GM12872 (cell line): ENCODE measurements at regions not wholly inside any gene's neighbourhood (a gene's known extent, or its start where the extent isn't known, plus 50 kb on each side); places are given as distances from the start of the nearest gene placed in this dataset.
A peak's percentile ranks its signal among the peaks of the same experiment; 100 is the strongest.

Source experiments
- TF ChIP-seq, protein P1 (sequence below): IDR thresholded peaks from 3 replicates; pipeline ENCODE4 v1.5.1; 2011; ENCODE audit warnings: low read depth, mild to moderate bottlenecking, low read length, moderate library complexity; ENCODE audit not compliant: insufficient read depth

DNA sequence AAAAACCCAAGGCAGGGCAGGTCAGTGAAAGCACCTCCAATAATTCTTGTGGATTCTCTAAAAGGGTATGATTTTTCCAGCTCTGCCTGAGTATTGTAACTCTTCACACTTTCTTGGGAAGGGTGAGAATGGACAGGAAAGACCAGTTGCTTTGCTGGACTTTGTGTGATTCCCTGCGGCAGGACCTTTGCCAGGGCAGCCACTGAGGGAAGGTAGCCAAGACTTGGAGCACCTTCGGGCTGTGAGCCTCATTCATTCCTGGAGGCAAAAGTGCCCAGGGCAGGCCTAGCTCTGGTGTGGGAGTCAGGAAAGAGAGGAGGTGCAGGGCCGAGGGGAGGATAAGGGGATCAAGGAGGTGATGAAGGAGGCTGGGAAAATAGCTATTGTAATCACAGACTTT lies 80.2 kb downstream of the VCPKMT start:
- TF ChIP-seq, protein P1, sequence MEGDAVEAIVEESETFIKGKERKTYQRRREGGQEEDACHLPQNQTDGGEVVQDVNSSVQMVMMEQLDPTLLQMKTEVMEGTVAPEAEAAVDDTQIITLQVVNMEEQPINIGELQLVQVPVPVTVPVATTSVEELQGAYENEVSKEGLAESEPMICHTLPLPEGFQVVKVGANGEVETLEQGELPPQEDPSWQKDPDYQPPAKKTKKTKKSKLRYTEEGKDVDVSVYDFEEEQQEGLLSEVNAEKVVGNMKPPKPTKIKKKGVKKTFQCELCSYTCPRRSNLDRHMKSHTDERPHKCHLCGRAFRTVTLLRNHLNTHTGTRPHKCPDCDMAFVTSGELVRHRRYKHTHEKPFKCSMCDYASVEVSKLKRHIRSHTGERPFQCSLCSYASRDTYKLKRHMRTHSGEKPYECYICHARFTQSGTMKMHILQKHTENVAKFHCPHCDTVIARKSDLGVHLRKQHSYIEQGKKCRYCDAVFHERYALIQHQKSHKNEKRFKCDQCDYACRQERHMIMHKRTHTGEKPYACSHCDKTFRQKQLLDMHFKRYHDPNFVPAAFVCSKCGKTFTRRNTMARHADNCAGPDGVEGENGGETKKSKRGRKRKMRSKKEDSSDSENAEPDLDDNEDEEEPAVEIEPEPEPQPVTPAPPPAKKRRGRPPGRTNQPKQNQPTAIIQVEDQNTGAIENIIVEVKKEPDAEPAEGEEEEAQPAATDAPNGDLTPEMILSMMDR: no peak

DNA sequence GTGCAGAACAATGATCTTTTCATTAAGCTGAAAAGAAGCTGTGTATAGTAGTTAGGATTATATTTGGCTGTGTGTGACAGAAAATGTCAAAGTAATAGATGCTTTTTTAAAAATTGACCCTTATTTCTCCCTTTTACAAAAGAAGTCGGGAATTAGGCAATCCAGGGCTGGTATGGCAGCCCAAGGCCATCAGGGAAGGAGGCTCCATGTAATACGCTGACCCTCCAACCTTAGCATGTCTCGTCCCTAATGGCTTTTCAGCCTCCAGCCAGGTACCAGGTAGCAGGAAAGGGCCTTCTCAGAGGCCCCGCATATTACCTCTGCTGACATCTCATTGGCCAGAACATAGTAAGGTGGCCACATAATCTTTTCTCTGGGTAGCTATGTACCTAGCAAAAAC lies 79.7 kb downstream of the VCPKMT start:
- TF ChIP-seq, protein P1: no peak

DNA sequence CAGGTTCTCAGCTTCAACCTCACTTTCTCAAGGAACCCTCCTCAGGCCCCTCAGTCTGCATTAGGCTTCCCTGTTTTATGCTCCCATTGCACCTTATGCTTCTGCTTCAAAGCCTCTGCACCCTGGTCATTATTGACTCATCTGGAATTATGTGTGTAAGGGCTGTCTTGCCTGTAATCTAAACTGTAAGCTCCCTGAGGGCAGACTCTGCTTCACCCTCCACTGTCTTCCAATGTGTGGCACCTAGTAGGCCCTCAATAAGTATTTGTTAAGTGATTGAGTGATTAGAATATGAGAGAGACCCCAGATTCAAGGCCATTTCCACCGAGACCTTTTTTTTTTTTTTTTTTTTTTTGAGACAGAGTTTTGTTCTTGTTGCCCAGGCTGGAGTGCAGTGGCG lies 79.1 kb downstream of the VCPKMT start:
- TF ChIP-seq, protein P1: no peak

DNA sequence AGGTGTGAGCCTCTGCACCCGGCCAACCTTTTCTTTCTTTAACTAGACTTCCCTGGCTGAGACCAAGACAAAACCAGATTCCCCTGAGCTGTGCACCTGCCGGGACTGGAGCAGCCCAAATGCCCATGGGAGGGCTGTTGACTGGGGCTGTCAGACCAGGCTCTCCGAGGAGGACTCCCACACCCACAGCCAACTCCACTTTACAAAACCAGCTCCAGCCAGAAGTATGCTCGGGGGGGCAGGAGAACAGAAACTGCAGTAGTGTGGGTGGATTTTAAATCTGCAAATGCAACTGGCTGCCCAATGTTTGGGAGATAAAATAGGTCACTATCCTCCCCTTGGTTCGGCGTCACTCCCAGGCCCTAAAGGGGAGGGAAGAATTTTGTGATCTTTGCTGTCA lies 78.5 kb downstream of the VCPKMT start:
- TF ChIP-seq, protein P1: no peak

DNA sequence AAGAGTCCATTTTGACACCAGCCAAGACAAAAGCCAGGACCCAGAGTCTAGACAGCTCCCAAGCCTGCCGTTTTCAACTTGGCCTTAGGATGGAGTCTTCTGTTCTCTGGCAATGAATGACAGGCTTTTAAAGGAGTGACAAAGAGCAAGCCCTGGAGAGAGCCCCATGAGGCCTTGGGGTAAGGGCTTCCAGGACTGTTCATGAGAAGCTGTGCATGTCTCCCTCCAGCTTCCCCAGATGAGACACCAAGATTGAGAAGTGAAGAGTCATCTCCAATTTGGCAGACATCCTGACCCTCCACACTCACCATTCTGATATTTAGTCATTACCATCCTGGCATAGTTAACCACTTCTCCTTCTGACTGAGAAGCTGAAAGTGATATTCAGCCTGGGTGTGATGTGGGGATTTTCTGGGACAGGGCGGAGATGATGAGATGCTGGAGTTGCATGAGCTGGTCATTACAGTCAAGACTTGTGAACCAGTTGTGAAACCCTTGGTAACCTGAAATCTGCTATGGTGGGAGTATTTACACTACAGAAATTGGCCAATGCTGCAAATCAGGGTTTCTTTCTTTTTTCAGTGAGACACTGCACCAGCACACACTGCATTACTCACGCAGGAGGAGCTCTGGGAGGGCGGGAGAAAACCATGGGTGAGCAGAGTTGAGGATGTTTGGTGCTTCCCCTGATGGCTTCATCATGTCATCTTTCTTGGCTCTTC lies 77.8 kb downstream of the VCPKMT start:
- TF ChIP-seq, protein P1: peak; percentile 21; the same call in 1 of the 3 replicates

DNA sequence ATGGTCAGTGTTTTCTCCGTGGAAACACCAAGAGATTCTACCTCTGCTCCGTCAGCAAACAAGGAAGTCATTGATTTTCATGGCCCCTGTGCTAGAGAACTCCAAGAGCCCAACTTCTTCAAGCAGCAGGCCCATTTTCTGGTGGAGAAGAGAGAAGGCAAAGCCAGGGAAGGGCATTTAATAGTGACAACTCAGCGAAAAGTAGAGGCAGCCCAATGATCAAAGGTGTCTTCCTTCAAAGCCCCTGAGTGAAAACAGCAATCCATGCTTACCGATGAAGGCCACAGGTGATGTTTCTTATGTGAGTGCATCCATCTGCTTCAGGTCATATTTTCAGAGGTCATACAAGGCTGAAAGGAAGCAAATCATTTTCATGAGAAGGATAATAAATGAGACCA lies 77.3 kb downstream of the VCPKMT start:
- TF ChIP-seq, protein P1: no peak

DNA sequence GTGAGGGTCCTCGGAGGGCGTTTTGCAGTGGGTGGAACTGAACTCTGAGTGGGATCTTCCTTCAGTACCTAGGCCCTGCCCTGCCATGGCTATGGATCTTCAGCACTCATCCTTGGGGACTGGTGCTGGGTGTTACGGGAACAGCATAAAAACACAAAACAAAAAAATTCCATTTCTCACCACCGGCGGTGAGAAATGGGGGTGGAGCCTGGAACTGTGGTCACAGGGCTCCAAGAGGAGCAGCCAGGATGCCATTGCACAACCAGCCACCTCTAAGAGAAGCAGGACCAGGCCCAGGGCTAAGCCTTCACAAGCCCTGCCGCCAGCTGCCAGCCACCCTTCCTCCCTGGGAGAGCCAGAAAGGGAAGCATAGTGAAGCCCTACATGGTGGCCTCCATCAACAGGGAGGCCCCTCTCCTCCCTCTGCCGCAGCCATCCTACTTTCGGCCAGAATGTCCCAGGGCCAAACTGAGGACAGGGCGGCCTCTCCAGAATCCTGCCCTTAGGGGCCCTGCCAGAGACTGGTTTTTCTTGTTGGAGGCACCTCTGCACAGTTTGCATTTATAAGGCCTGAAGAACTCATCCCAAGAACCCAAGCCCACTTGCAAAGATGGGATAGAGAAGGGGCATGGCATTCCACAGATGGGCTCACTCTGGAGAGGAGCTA lies 76.5 kb downstream of the VCPKMT start:
- TF ChIP-seq, protein P1: no peak
